ENCODE measurements at regions not wholly inside any gene's neighbourhood (a gene's known extent, or its start where the extent isn't known, plus 50 kb on each side); places are given as distances from the start of the nearest gene placed in this dataset.

DNA sequence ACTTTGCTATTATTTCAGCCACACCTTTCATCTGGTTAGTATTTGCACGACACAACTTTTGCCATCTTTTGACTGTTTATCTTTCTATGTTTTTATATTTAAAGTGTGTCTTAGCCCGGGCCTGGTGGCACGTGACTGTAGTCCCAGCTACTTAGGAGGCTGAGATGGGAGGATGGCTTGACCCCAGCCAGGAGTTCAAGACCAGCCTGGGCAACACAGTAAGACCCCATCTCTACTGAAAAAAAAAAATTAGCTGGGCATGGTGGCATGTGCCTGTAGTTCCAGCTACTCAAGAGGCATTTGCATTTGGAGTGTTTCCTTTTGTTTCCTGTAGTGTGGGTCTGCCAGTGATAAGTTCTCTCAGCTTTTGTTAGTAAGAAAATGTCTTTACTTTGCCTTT lies 88.7 kb upstream of the GLI2 start:
- H3K79me1 ChIP-seq (ENCODE audit: low read depth, low read length), result no peaks in the 10 kb centered on the region
- no peak overlapping the region for H2BK5ac ChIP-seq (ENCODE audit: low read depth, low read length)
- H3K27ac ChIP-seq (ENCODE audit: low read depth, low read length), result no peak overlapping the region
- H3K27me3 ChIP-seq (replicated peaks in 1 of 4; ENCODE audit: control insufficient read depth in 3 of 4, extremely low read depth in 1 of 4, insufficient read depth in 3 of 4, low read length in 3 of 4), result no peaks in the 10 kb centered on the region; a peak in 1 of 7 replicates
- FAIRE-seq (no peak), DNase-seq (ENCODE audit: low read depth in 1 of 2, low spot score in 2 of 2) (no peak)
- H2BK120ac ChIP-seq (replicated peaks; ENCODE audit: low read depth, low read length), result no peak overlapping the region
- H3K23me2 ChIP-seq (ENCODE audit: low read depth, low read length), result no peaks in the 10 kb centered on the region; the same call in 1 of the 2 replicates
- no peak overlapping the region for H3K4me3 ChIP-seq (ENCODE audit: extremely low read depth in 1 of 4, insufficient read depth in 2 of 4, low read depth in 3 of 4, low read length in 4 of 4)
- H2BK12ac ChIP-seq (ENCODE audit: low read depth, low read length), result no peak overlapping the region
- H3K4ac ChIP-seq (replicated peaks; ENCODE audit: insufficient read length, low read depth, low read length), result no peak overlapping the region
- H4K20me1 ChIP-seq (replicated peaks in 1 of 2; ENCODE audit: control insufficient read depth in 1 of 2, insufficient read depth in 2 of 2, low read length in 2 of 2), result no peaks in the 10 kb centered on the region
- H3K9ac ChIP-seq (replicated peaks in 1 of 4; ENCODE audit: extremely low read depth in 1 of 4, low read depth in 3 of 4, low read length in 3 of 4), result no peak overlapping the region
- ChIA-PET POLR2A (ENCODE audit: partially characterized antibody) (interaction anchor here (0.6 to 1.2 kb wide), 2 partner anchors 428 kb away, joined by 3 read pairs; no protein-coding TSS in a partner anchor), CTCF (ENCODE audit: partially characterized antibody) (interaction anchor here (0.8 to 3.6 kb wide), 7 partner anchors 9 to 430 kb away, joined by 3 to 9 read pairs (median 4); no protein-coding TSS in a partner anchor)
- H4K8ac ChIP-seq (ENCODE audit: extremely low read depth, insufficient read depth, low read length), result no peak overlapping the region; the same call in 1 of the 2 replicates
- H3K18ac ChIP-seq (ENCODE audit: extremely low read depth, low read length), result no peak overlapping the region
- 98% methylated on average over 3 of the region's 3 CpGs; no CpG with 5 or more reads in 1 of the 2 experiments for WGBS, 2 experiments (ENCODE audit: extremely low coverage in 1 of 2, insufficient coverage in 1 of 2, insufficient read length in 1 of 2, insufficient replicate concordance in 2 of 2, low coverage in 1 of 2, low lambda C conversion rate in 2 of 2, missing lambda C conversion rate in 1 of 2)
- no peak overlapping the region for H2BK20ac ChIP-seq (ENCODE audit: low read length)
- H3K4me1 ChIP-seq (replicated peaks in 1 of 4; ENCODE audit: control insufficient read depth in 3 of 4, insufficient read depth in 4 of 4, low read length in 3 of 4), result no peaks in the 10 kb centered on the region
- H2AFZ ChIP-seq (ENCODE audit: low read length), result no peak overlapping the region
- H4K5ac ChIP-seq (ENCODE audit: insufficient read length, low read depth, low read length), result no peak overlapping the region
- H2BK15ac ChIP-seq (ENCODE audit: low read length), result no peak overlapping the region
- H3K56ac ChIP-seq (replicated peaks; ENCODE audit: insufficient read length, low read depth, low read length), result no peak overlapping the region
- H3K9me3 ChIP-seq (ENCODE audit: insufficient read depth in 2 of 2, low read depth in 1 of 2, low read length in 1 of 2), result peaks cover 3 to 14% of the 10 kb centered on the region in 2 experiments; a peak in 2 of 4 replicates
- no peak overlapping the region for H3K14ac ChIP-seq (ENCODE audit: insufficient read length)
- no peak overlapping the region for H3K4me2 ChIP-seq (ENCODE audit: insufficient read depth in 1 of 2, low read depth in 2 of 2, low read length in 2 of 2)
- no peak overlapping the region for H3K23ac ChIP-seq (ENCODE audit: insufficient read length)
- H3K36me3 ChIP-seq (ENCODE audit: control insufficient read depth in 2 of 4, insufficient read depth in 4 of 4, low read length in 3 of 4), result no peaks in the 10 kb centered on the region
- no peak overlapping the region for H2AK5ac ChIP-seq (ENCODE audit: low read depth, low read length)
- no peak overlapping the region for H4K91ac ChIP-seq (replicated peaks; ENCODE audit: insufficient read length, low read length)
- no peaks in the 10 kb centered on the region for H3K79me2 ChIP-seq (ENCODE audit: control insufficient read depth in 1 of 2, insufficient read depth in 2 of 2, low read length in 2 of 2)
- no peak for TF ChIP-seq BCL11A (IDR thresholded peaks at IDR 0.05; ENCODE audit: low read depth in 2 of 2, low read length in 2 of 2)
- TF ChIP-seq SP4 (IDR thresholded peaks at IDR 0.05; ENCODE audit: low read length), result no peak
- no peak for TF ChIP-seq TAF1 (IDR thresholded peaks at IDR 0.05; ENCODE audit: low read depth, low read length)
- TF ChIP-seq FOSL1 (IDR thresholded peaks at IDR 0.05; ENCODE audit: insufficient read depth, low read depth, low read length), result no peak
- TF ChIP-seq, protein P1, sequence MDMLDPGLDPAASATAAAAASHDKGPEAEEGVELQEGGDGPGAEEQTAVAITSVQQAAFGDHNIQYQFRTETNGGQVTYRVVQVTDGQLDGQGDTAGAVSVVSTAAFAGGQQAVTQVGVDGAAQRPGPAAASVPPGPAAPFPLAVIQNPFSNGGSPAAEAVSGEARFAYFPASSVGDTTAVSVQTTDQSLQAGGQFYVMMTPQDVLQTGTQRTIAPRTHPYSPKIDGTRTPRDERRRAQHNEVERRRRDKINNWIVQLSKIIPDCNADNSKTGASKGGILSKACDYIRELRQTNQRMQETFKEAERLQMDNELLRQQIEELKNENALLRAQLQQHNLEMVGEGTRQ (IDR thresholded peaks at IDR 0.05; ENCODE audit: low read length), result no peak
- TF ChIP-seq NRF1 (IDR thresholded peaks at IDR 0.05; ENCODE audit: low read depth, low read length), result no peak
